ENCODE measurements at regions not wholly inside any gene's neighbourhood (a gene's known extent, or its start where the extent isn't known, plus 50 kb on each side); places are given as distances from the start of the nearest gene placed in this dataset.

GRCh38 chr18:40985436-40985835 is 969.6 kb upstream of the PIK3C3 start (continued):
- no peak for TF ChIP-seq RBBP5 (IDR thresholded peaks at IDR 0.05; ENCODE audit: borderline replicate concordance, low read depth, low read length)
- no peak for TF ChIP-seq ATF3 (IDR thresholded peaks at IDR 0.05; ENCODE audit: insufficient read depth, low read depth, low read length)
- no peak for TF ChIP-seq CBX5 (IDR thresholded peaks at IDR 0.05; ENCODE audit: low read depth, low read length)
- no peak for TF ChIP-seq BCL11A (IDR thresholded peaks at IDR 0.05; ENCODE audit: low read depth in 2 of 2, low read length in 2 of 2)

Measured in H1 (cell line).